Stimulated activated CD4-positive, alpha-beta T cell treated with anti-CD3 and anti-CD28 coated beads, Interleukin-1b, Interleukin-23, amount 100 ng/mL, for 1 hour (primary cell): ENCODE measurements at regions not wholly inside any gene's neighbourhood (a gene's known extent, or its start where the extent isn't known, plus 50 kb on each side); places are given as distances from the start of the nearest gene placed in this dataset.

ENCODE experiments used
- DNase-seq, 2 donors: peaks; one replicate each; pipeline ENCODE4 v3.0.0-alpha.2; 2020; ENCODE audit warnings: low read depth in 2 of 2

GRCh38 chr22:27557286-27558008 is 244.1 kb downstream of the MN1 start:
- DNase-seq, result no peak

- DNase-seq, result no peak
Measured at GRCh38 chr22:27558658-27559371, 242.7 kb downstream of the MN1 start.

DNA sequence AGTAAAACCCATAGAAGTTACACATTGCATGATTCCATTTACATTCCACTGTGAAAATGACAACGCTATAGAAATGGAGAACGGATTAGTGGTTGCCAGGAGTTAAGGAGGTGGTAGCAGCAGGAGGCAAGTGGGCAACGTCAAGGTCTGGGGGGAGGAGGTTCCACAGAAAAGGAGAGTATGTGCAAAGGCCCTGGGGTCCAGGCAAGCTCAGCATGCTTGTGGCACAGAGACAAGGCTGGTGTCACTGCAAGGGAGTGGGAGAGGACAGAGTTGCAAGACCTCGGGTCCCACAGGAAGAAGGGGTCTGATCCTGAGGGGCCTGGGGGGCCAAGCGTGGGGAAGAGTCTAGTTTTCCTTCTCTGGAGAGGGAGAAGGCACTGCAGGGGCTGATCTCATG is 240.8 kb downstream of the MN1 start:
- no peak for DNase-seq

GRCh38 chr22:27561286-27561904 is 240.2 kb downstream of the MN1 start:
- DNase-seq, result no peak

DNA sequence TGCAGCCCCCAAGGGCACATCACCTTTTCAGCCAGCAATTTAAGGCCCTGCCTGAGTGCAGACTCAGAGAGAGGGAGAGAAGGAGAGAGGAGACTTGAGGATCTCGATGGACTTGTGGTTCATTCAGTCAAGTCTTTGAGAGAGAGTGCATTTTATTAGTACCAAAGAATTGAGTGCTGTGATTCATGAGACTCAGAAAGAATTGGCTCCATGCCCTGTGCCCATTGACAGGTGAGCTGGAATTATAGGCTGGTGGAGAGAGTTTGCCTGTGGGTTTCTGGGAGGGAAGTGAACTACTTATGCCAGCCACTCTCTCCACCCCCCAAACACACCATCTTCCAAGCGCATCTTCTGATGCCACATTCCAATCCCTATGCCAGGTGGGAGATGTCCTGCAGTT is 236.8 kb downstream of the MN1 start:
- no peak for DNase-seq

DNA sequence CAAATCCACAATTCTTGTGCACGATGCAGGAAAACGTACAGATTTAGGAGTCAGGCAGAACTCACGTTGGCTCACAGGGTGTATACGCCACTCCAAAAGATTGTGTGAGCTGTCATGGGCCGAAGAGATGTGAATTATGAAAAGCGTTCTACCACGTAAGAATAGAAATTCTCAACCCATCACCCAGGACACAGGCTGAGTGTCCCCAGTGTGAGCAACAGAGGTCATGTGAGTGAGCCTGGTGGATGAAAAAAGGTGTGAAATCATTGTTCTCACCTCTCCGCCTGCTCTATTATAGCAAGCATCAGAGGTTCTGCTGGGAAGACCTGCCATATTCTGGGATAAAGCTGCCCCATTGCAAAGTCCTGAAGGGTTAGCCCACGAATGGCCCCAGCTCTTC is 235.0 kb downstream of the MN1 start:
- no peak for DNase-seq

GRCh38 chr22:27568265-27568664 is 233.3 kb downstream of the MN1 start:
- DNase-seq, result no peak

GRCh38 chr22:27571463-27572277 is 229.9 kb downstream of the MN1 start:
- DNase-seq, result no peak

DNA sequence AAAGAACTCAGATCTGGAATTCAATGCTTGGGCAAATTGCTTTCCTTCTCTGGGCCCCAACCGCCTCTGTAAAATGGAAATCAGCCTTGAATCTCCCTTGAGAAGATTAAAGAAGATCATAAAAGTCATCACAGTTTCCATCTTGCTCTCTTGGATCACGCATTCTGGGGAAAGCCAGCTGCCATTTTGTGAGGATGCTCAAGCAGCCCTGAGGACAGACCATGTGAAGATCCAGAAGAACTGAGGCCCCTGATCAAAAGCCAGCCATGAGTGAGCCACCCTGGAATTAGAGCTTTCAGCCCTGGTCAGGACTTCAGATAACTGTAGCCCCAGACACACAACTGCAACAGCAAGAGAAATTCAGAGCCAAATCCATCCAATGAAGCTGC is 229.3 kb downstream of the MN1 start:
- no peak for DNase-seq

DNA sequence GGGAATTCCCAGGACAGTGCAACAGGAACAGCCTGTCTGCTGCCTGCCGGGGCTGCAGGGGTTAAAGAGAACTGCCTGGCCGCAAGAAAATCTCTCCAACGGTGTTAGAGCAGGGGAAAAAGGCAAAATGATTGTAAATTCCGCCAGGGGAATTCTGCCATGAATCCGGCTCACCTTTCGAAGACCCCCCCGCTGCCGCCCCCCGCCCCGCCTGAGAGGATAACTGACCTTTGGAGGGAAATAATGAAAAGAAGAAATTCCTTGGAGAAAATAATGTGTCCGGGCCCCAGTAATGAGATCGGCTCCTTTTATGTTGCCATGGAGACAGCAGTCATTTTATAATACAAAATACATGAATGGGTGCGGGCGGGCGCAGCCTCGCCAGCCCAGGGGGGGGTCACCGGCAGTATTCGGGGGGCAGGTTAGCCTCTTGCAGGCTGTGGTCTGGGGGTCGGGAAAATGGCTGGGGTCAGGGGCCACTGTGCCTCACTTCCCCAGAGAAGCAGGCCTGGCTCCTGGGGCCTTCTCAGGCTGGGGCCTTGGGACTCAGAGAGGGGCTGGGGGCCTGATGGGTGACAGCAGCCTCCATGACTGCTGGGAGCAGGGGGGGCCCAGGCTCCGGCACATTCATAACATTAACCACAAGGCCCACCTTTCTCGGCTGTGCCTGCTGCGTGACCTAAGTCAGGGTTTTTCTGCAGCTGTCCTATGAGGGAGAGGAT is 228.1 kb downstream of the MN1 start:
- no peak for DNase-seq

DNA sequence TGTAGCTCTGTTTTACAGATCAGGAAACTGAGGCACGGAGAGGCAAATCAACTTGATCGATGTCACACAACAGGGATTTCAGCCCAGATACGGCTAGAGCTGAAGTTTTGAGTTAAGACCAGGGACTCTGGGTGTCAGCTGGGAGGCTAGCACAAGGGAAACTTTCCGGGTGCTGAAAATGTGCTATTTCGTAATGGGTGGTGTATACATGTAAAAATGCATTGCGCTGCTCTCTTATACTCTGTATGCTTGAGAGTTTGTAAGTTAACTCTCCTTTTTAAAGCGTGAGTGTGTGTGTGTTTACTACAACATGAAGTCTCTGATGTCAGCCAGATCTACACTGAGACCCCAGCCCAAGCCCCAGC is 227.6 kb downstream of the MN1 start:
- no peak for DNase-seq

DNA sequence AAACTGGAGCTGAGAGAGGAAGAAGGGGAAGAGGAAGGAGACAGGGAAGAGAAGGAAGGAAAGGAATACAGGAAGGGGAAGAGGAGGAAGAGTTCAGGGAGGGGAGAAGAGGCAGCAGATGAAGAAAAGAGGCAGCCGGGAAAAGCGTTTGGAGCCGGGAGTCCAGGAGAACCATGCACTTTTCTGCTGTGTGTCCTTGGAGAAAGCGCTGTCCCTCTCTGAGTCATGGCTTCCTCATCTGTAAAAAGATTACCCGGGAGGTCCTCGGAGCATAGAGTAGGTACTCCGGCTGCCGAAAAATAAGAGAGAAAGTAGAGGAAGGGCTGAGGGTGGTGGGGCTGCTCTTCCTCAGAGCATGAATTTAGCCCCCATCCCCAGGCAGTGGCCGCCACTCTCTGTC is 226.9 kb downstream of the MN1 start:
- no peak for DNase-seq

DNA sequence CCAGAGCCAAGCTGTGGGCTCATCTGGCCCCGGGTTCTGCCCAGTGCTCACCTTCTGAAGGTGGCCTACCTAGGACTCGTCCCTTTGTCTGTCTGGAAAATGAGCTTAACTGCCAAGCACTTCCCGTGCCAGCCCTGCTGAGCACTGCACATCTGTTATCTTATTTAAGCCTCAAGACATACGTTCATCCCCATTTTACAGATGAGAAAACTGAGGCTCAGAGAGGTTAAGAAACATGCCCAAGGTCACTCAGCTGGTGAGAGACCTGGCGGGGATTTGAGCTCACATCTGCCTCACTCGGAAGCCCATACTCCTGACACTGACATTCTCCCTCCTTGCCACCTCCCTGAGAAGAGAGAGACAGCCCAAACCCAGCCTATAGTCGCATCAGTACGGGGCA is 226.2 kb downstream of the MN1 start:
- no peak for DNase-seq

GRCh38 chr22:27576413-27576812 is 225.1 kb downstream of the MN1 start:
- DNase-seq, result no peak

DNA sequence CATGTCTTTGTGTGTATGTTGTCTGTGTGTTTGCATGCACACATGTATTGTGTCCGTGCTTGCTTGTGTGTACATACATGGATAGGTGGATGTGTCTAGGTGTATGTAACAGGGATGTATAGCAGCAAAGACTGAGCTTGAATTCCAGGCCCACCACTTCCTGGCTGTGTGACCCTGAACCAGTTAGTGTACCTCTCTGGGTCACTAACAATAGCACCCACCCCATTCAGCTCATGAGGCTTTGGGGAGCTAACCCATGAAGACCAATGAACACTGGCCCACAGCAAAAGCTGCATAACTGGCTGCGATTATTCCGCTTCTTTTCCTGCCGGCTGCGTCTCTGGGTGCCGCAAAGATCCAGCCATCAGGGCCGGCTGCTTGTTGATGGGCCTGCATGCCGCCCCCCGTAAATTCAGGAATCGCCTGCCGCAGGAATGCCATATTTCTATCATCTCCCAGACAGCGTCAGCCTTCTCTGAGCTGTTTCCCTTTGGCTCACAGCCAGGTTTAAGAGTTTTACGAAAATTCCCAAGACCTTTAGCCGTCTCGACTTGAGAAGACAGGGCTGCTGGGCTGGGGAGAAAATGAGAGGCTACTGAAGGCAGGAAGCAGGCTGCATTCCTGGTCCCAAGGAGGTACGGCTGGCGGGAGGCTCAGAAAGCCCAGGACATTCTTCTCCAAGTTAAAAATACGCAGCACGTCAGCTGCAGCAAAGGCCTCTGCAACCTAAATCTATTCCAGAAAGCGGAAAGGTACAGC is 224.6 kb downstream of the MN1 start:
- no peak for DNase-seq

- DNase-seq, result no peak
Measured at GRCh38 chr22:27577574-27577969, 224.0 kb downstream of the MN1 start.

GRCh38 chr22:27578937-27579617 is 222.5 kb downstream of the MN1 start:
- no peak for DNase-seq

DNA sequence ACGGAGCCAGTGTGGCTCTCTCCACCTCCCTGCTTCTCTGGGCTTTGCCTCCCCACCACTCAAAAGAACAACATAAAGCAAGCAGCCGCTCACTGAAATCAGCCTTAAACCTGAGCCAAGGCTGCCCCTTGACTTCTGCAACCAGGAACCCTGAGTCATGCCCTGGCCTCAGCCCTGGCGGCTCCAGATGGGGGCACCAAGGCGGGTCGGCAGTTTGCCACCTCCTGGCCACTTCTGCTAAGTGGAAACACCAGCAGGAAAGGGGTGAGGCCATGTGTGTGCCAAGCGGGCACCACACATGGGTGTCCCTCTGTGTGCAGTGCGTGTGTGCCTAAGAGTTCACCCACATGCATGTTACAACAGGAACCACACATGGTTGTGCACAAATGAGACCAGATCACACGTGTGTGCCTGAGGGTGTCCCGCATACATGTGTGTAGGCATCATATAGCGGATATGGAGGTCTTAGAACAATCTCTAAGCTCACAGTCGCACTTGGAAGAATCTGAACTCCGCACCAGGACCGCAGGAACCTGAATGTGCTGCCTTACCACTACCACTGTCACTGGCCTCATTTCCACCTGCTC is 221.2 kb downstream of the MN1 start:
- no peak for DNase-seq

DNA sequence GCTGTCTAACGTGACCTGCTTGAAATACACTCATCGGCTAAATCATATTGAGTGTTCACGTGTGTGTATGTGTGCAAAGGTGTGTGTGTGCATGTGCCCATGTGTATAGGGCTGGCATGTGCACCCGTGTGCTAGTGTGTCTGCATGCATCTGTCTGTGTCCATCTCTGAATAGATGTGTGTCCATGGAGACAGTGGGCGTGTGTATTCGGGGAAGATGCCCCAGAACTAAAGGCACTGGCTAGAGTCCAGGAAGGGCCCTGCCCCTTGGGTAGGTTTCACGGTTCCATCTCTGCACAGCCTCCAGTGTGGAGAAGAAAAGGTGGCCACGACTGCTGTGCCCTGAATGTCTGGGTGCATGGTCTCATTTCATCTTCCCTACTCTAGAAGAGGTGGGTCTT is 220.3 kb downstream of the MN1 start:
- no peak for DNase-seq

GRCh38 chr22:27581688-27582087 is 219.9 kb downstream of the MN1 start:
- no peak for DNase-seq
